ENCODE measurements at regions not wholly inside any gene's neighbourhood (a gene's known extent, or its start where the extent isn't known, plus 50 kb on each side); places are given as distances from the start of the nearest gene placed in this dataset.

DNA sequence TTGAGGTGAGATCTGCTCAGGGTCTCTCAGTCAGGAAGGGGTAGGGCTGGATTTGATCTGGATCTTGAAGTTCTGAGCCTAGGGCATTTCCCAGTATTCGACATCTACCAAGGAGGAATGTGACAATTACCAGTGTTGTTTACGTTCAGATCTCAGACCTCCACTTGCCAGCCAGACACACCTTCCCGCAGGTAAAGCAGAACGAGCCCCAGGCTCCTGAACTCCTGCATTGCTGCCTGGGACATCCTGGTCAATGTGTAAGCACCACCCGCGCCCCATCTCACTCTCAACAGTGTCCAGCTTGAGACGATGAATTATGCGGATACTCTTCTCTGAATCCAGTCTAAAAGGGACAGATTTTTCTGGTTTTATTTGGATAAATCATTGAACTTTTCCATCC, 56.7 kb upstream of the PTCH1 start:
- TF ChIP-seq, protein P1, sequence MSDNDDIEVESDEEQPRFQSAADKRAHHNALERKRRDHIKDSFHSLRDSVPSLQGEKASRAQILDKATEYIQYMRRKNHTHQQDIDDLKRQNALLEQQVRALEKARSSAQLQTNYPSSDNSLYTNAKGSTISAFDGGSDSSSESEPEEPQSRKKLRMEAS (IDR thresholded peaks at IDR 0.05; ENCODE audit: low read depth, low read length) = no peak
- TF ChIP-seq JUND (IDR thresholded peaks at IDR 0.05; ENCODE audit: low read depth, low read length) (no peak), EP300 (IDR thresholded peaks at IDR 0.05; ENCODE audit: borderline replicate concordance in 1 of 2, control insufficient read depth in 1 of 2, low read depth in 2 of 2, low read length in 2 of 2) (no peak), SREBF2 (IDR thresholded peaks at IDR 0.05; ENCODE audit: low read length) (no peak), SPI1 (IDR thresholded peaks at IDR 0.05; ENCODE audit: borderline replicate concordance, insufficient read depth, low read depth, low read length) (no peak), FOS (IDR thresholded peaks at IDR 0.05; ENCODE audit: borderline replicate concordance, extremely low read depth, insufficient read length) (no peak)
- WGBS (ENCODE audit: insufficient coverage, insufficient replicate concordance, low lambda C conversion rate, missing lambda C conversion rate) = 63% methylated on average over 8 of the region's 8 CpGs
- Histone ChIP-seq H3K4me2 (ENCODE audit: control insufficient read depth, insufficient read depth) (no peak overlapping the region), H2AFZ (ENCODE audit: control insufficient read depth, low read depth, low read length) (no peak overlapping the region), H3K9ac (ENCODE audit: control insufficient read depth, insufficient read depth, low read length) (no peak overlapping the region), H3K4me1 (ENCODE audit: control insufficient read depth, insufficient read depth, low read length) (no peaks in the 10 kb centered on the region), H3K27me3 (replicated peaks in 1 of 2; ENCODE audit: control insufficient read depth in 2 of 2, insufficient read depth in 2 of 2, low read length in 1 of 2) (no peaks in the 10 kb centered on the region; a peak in 1 of 4 replicates), H3K27ac (ENCODE audit: control insufficient read depth, insufficient read depth) (no peak overlapping the region), H3K79me2 (ENCODE audit: control insufficient read depth, insufficient read depth, low read length) (no peaks in the 10 kb centered on the region), H4K20me1 (ENCODE audit: control insufficient read depth, insufficient read depth) (no peaks in the 10 kb centered on the region), H3K9me3 (replicated peaks; ENCODE audit: control insufficient read depth, insufficient read depth, low read length) (no peaks in the 10 kb centered on the region), H3K36me3 (ENCODE audit: control insufficient read depth in 2 of 2, insufficient read depth in 2 of 2, low read length in 1 of 2) (no peaks in the 10 kb centered on the region), H3K4me3 (no peak overlapping the region)
- SMC1A ChIA-PET (ENCODE audit: uncharacterized antibody, unreplicated experiment) = interaction anchor here (0.6 kb wide), 1 partner anchor 228 kb away, joined by 3 read pairs; no protein-coding TSS in a partner anchor
- DNase-seq (ENCODE audit: low read depth, low spot score) (no peak), ATAC-seq (no peak), FAIRE-seq (no peak)
- POLR2A ChIA-PET = no interaction called here
- RAD21 ChIA-PET (ENCODE audit: unreplicated experiment) = interaction anchor here (1.7 kb wide), 1 partner anchor 217 kb away, joined by 4 read pairs; no protein-coding TSS in a partner anchor
- CTCF ChIA-PET = interaction anchor here (1.0 to 1.6 kb wide), 2 partner anchors 192 to 257 kb away, joined by 4 read pairs; no protein-coding TSS in a partner anchor
- no TSS peak for BruUV-seq (replicated peaks)
- intact Hi-C loops (cut with micrococcal nuclease; ENCODE audit: unreplicated experiment) = no loop called here
- in situ Hi-C loops (cut with MboI) = no loop called here
